WTC11 (cell line): ENCODE measurements at regions not wholly inside any gene's neighbourhood (a gene's known extent, or its start where the extent isn't known, plus 50 kb on each side); places are given as distances from the start of the nearest gene placed in this dataset.

Experiments
- ATAC-seq: fragments of 200-7000 bp; cut with Tn5 transposase; 2 replicates; pipeline ENCODE4 v1.10.0; 2021; ENCODE audit warnings: mild to moderate bottlenecking, moderate library complexity
- CTCF ChIA-PET: fragments of 300-600 bp; sonication (Branson Sonifier 250); formaldehyde crosslinking; loops from one replicate; lab custom pipeline; 2021; ENCODE audit warnings: antibody characterized with exemption; lab: Charles Lee
- POLR2A ChIA-PET: fragments of 350-600 bp; sonication (Branson Sonifier 250); formaldehyde crosslinking; loops from one replicate; lab custom pipeline; 2021; ENCODE audit warnings: antibody characterized with exemption; lab: Charles Lee
- DNase-seq: peaks from one replicate; pipeline ENCODE4 v3.0.0; 2021; ENCODE audit warnings: low spot score
- H3K27ac Mint-ChIP-seq: 2 replicates; pipeline ENCODE4 v1.8.0; 2021; ENCODE audit warnings: mixed read lengths
- H3K27me3 Mint-ChIP-seq: 2 replicates; pipeline ENCODE4 v1.8.0; 2021; ENCODE audit warnings: low read depth, mild to moderate bottlenecking, moderate library complexity, mixed read lengths
- H3K36me3 Mint-ChIP-seq: 2 replicates; pipeline ENCODE4 v1.8.0; 2021; ENCODE audit warnings: mixed read lengths
- H3K4me1 Mint-ChIP-seq: 2 replicates; pipeline ENCODE4 v1.8.0; 2022; ENCODE audit warnings: mixed read lengths
- H3K4me3 Mint-ChIP-seq: 2 replicates; pipeline ENCODE4 v1.8.0; 2021; ENCODE audit warnings: mild to moderate bottlenecking, moderate library complexity, mixed read lengths
- H3K9me3 Mint-ChIP-seq: 2 replicates; pipeline ENCODE4 v1.8.0; 2021; ENCODE audit warnings: mixed read lengths
- AFF4 ChIP-seq: sonication (generic); formaldehyde crosslinking; IDR thresholded peaks from 2 replicates; pipeline ENCODE4 v1.8.1; 2023; ENCODE audit warnings: mild to moderate bottlenecking, missing genetic modification reagents, borderline replicate concordance
- ATF1 ChIP-seq: sonication (generic); formaldehyde crosslinking; IDR thresholded peaks from 2 replicates; pipeline ENCODE4 v1.8.1; 2023; ENCODE audit warnings: mild to moderate bottlenecking, moderate library complexity, missing genetic modification reagents
- ATF3 ChIP-seq: sonication (generic); formaldehyde crosslinking; conservative IDR thresholded peaks from 2 replicates; pipeline ENCODE4 v1.8.1; 2022; ENCODE audit warnings: mild to moderate bottlenecking, missing genetic modification reagents
- EMX1 ChIP-seq: fragments of 250-450 bp; sonication (Bioruptor Pico); IDR thresholded peaks from 2 replicates; pipeline ENCODE4 v1.8.0; 2021; ENCODE audit warnings: mild to moderate bottlenecking
- FOXJ3 ChIP-seq: sonication (generic); formaldehyde crosslinking; IDR thresholded peaks from 2 replicates; pipeline ENCODE4 v1.9.0; 2021; ENCODE audit warnings: missing genetic modification reagents, mild to moderate bottlenecking, borderline replicate concordance
- GRHL2 ChIP-seq: fragments of 250-450 bp; sonication (Bioruptor Pico); IDR thresholded peaks from 2 replicates; pipeline ENCODE4 v1.8.0; 2022; ENCODE audit warnings: mild to moderate bottlenecking, moderate library complexity; ENCODE audit not compliant: insufficient replicate concordance, severe bottlenecking
- NR1H2 ChIP-seq: sonication (generic); formaldehyde crosslinking; IDR thresholded peaks from 2 replicates; pipeline ENCODE4 v1.9.0; 2021; ENCODE audit warnings: mild to moderate bottlenecking, moderate library complexity, missing genetic modification reagents
- SOX15 ChIP-seq: fragments of 250-450 bp; sonication (Bioruptor Pico); IDR thresholded peaks from 2 replicates; pipeline ENCODE4 v1.9.0; 2021; ENCODE audit warnings: mild to moderate bottlenecking
- USF1 ChIP-seq: sonication (generic); formaldehyde crosslinking; IDR thresholded peaks from 2 replicates; pipeline ENCODE4 v1.8.0; 2022; ENCODE audit warnings: mild to moderate bottlenecking, missing genetic modification reagents
- ZNF512 ChIP-seq: sonication (generic); formaldehyde crosslinking; IDR thresholded peaks from 2 replicates; pipeline ENCODE4 v1.8.1; 2022; ENCODE audit warnings: missing genetic modification reagents, borderline replicate concordance
- TF ChIP-seq, protein P1 (sequence below): sonication (generic); formaldehyde crosslinking; IDR thresholded peaks from 2 replicates; pipeline ENCODE4 v1.8.0; 2022; ENCODE audit warnings: mild to moderate bottlenecking, missing genetic modification reagents
- TF ChIP-seq, protein P2 (sequence below): sonication (generic); formaldehyde crosslinking; IDR thresholded peaks from 2 replicates; pipeline ENCODE4 v1.8.1; 2022; ENCODE audit warnings: mild to moderate bottlenecking, missing genetic modification reagents, moderate library complexity, borderline replicate concordance
- TF ChIP-seq, protein P3 (sequence below): fragments of 250-450 bp; sonication (Bioruptor Pico); IDR thresholded peaks from 2 replicates; pipeline ENCODE4 v1.8.0; 2021; ENCODE audit warnings: mild to moderate bottlenecking

- TF ChIP-seq AFF4 (CRISPR knock-in tag) (no peak), NR1H2 (CRISPR knock-in tag) (no peak), GRHL2 (no peak), FOXJ3 (CRISPR knock-in tag) (no peak), ATF3 (CRISPR knock-in tag) (no peak)
These were observed 434.9 kb downstream of the MBD2 start (continued) for GRCh38 chr18:53789376-53790247.

GRCh38 chr18:53785811-53786210, 438.7 kb downstream of the MBD2 start:
- no peaks in the 10 kb centered on the region for H3K36me3 Mint-ChIP-seq
- no peak for TF ChIP-seq AFF4 (CRISPR knock-in tag)
- no peak for TF ChIP-seq ATF1 (CRISPR knock-in tag)
- no peak for TF ChIP-seq FOXJ3 (CRISPR knock-in tag)
- no peak for TF ChIP-seq USF1 (CRISPR knock-in tag)
- TF ChIP-seq SOX15 (CRISPR knock-in tag), result no peak
- TF ChIP-seq EMX1, result no peak
- TF ChIP-seq, protein P1, sequence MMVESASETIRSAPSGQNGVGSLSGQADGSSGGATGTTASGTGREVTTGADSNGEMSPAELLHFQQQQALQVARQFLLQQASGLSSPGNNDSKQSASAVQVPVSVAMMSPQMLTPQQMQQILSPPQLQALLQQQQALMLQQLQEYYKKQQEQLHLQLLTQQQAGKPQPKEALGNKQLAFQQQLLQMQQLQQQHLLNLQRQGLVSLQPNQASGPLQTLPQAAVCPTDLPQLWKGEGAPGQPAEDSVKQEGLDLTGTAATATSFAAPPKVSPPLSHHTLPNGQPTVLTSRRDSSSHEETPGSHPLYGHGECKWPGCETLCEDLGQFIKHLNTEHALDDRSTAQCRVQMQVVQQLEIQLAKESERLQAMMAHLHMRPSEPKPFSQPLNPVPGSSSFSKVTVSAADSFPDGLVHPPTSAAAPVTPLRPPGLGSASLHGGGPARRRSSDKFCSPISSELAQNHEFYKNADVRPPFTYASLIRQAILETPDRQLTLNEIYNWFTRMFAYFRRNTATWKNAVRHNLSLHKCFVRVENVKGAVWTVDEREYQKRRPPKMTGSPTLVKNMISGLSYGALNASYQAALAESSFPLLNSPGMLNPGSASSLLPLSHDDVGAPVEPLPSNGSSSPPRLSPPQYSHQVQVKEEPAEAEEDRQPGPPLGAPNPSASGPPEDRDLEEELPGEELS (CRISPR knock-in tag), result no peak
- TF ChIP-seq, protein P2, sequence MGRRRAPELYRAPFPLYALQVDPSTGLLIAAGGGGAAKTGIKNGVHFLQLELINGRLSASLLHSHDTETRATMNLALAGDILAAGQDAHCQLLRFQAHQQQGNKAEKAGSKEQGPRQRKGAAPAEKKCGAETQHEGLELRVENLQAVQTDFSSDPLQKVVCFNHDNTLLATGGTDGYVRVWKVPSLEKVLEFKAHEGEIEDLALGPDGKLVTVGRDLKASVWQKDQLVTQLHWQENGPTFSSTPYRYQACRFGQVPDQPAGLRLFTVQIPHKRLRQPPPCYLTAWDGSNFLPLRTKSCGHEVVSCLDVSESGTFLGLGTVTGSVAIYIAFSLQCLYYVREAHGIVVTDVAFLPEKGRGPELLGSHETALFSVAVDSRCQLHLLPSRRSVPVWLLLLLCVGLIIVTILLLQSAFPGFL (CRISPR knock-in tag), result no peak
- TF ChIP-seq, protein P3, sequence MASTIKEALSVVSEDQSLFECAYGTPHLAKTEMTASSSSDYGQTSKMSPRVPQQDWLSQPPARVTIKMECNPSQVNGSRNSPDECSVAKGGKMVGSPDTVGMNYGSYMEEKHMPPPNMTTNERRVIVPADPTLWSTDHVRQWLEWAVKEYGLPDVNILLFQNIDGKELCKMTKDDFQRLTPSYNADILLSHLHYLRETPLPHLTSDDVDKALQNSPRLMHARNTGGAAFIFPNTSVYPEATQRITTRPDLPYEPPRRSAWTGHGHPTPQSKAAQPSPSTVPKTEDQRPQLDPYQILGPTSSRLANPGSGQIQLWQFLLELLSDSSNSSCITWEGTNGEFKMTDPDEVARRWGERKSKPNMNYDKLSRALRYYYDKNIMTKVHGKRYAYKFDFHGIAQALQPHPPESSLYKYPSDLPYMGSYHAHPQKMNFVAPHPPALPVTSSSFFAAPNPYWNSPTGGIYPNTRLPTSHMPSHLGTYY (CRISPR knock-in tag), result no peak
- TF ChIP-seq ZNF512 (CRISPR knock-in tag), result no peak
- CTCF ChIA-PET, result no interaction called here
- DNase-seq (no peak), ATAC-seq (no peak)
- no peaks in the 10 kb centered on the region for H3K4me1 Mint-ChIP-seq
- H3K27ac Mint-ChIP-seq, result no peak overlapping the region
- H3K9me3 Mint-ChIP-seq, result no peaks in the 10 kb centered on the region
- POLR2A ChIA-PET, result no interaction called here
- H3K4me3 Mint-ChIP-seq, result no peak overlapping the region
- H3K27me3 Mint-ChIP-seq, result no peaks in the 10 kb centered on the region
